Keratinocyte (primary cell): ENCODE measurements at regions not wholly inside any gene's neighbourhood (a gene's known extent, or its start where the extent isn't known, plus 50 kb on each side); places are given as distances from the start of the nearest gene placed in this dataset.

Experiments
- DNase-seq: peaks from one replicate; pipeline ENCODE4 v3.0.0-alpha.2; 2011; ENCODE audit warnings: low read depth, missing footprints, low spot score
- FAIRE-seq: peaks from 2 replicates; lab custom pipeline; 2011; peaks lifted over from hg19 to GRCh38; lab: Jason Lieb, UNC
- H2AFZ ChIP-seq: 2 replicates; pipeline ENCODE4 v1.6.0; 2012; ENCODE audit warnings: low read length, control low read depth, inconsistent platforms; ENCODE audit not compliant: control insufficient read depth
- H3K27ac ChIP-seq: 2 replicates; pipeline ENCODE4 v1.5.1; 2011; ENCODE audit warnings: low read length; ENCODE audit not compliant: control insufficient read depth, insufficient read depth
- H3K27me3 ChIP-seq: 3 replicates; pipeline ENCODE4 v1.6.0; 2011; ENCODE audit warnings: low read length; ENCODE audit not compliant: control insufficient read depth, insufficient read depth; ENCODE audit errors: extremely low read depth
- H3K36me3 ChIP-seq, 2 experiments: 2 replicates in 1 of 2; 3 replicates in 1 of 2; pipeline ENCODE4 v1.5.1; 2011; ENCODE audit warnings: low read length in 2 of 2, mild to moderate bottlenecking in 1 of 2; ENCODE audit not compliant: control insufficient read depth in 2 of 2, insufficient read depth in 2 of 2; ENCODE audit errors: extremely low read depth in 1 of 2
- H3K4me1 ChIP-seq: 3 replicates; pipeline ENCODE4 v1.5.1; 2011; ENCODE audit warnings: low read length; ENCODE audit not compliant: control insufficient read depth, insufficient read depth; ENCODE audit errors: extremely low read depth
- H3K4me2 ChIP-seq: 3 replicates; pipeline ENCODE4 v1.6.0; 2011; ENCODE audit warnings: low read depth, low read length; ENCODE audit not compliant: control insufficient read depth, insufficient read depth; ENCODE audit errors: extremely low read depth
- H3K4me3 ChIP-seq, 3 experiments: fragments of 200-600 bp in 1 of 3; sonication (generic) in 1 of 3; 2 replicates in 2 of 3; 3 replicates in 1 of 3; pipeline ENCODE4 v1.5.1; 2011 to 2016; ENCODE audit warnings: low read length in 3 of 3, mild to moderate bottlenecking in 3 of 3, control low read depth in 2 of 3, inconsistent platforms in 1 of 3, low read depth in 1 of 3, mixed read lengths in 1 of 3, mixed run types in 1 of 3, moderate library complexity in 1 of 3; ENCODE audit not compliant: control insufficient read depth in 2 of 3, insufficient read depth in 2 of 3; ENCODE audit errors: extremely low read depth in 1 of 3
- H3K79me2 ChIP-seq: 2 replicates; pipeline ENCODE4 v1.6.0; 2012; ENCODE audit warnings: low read length; ENCODE audit not compliant: control insufficient read depth, insufficient read depth
- H3K9ac ChIP-seq: 3 replicates; pipeline ENCODE4 v1.6.0; 2011; ENCODE audit warnings: low read length; ENCODE audit not compliant: control insufficient read depth, insufficient read depth; ENCODE audit errors: extremely low read depth
- H3K9me1 ChIP-seq: 3 replicates; pipeline ENCODE4 v1.6.0; 2011; ENCODE audit warnings: low read length; ENCODE audit not compliant: control insufficient read depth, insufficient read depth; ENCODE audit errors: extremely low read depth
- H3K9me3 ChIP-seq: 2 replicates; pipeline ENCODE4 v1.5.1; 2012; ENCODE audit warnings: low read depth, low read length; ENCODE audit not compliant: control insufficient read depth
- H4K20me1 ChIP-seq: 3 replicates; pipeline ENCODE4 v1.6.0; 2011; ENCODE audit warnings: low read length; ENCODE audit not compliant: control insufficient read depth, insufficient read depth; ENCODE audit errors: extremely low read depth
- CTCF ChIP-seq, 3 experiments: IDR thresholded peaks in 1 of 3; conservative IDR thresholded peaks in 1 of 3; optimal IDR thresholded peaks in 1 of 3; 2 replicates in 2 of 3; 3 replicates in 1 of 3; pipeline versions ENCODE3 to v1.5.1; 2011; ENCODE audit warnings: low read length in 3 of 3, mild to moderate bottlenecking in 3 of 3, moderate library complexity in 2 of 3, control low read depth in 1 of 3, inconsistent platforms in 1 of 3; ENCODE audit not compliant: insufficient read depth in 2 of 3; ENCODE audit errors: extremely low read depth in 1 of 3
- EZH2 ChIP-seq: IDR thresholded peaks from one replicate; pipeline ENCODE4 v1.6.1; 2012; ENCODE audit warnings: inconsistent platforms, mild to moderate bottlenecking, low read length, moderate library complexity
- dilution Hi-C: fragments of 300-500 bp; cut with MboI; formaldehyde crosslinking; loops from one replicate; pipeline ENCODE4 v1.7.0; 2020; ENCODE audit warnings: low sequenced_read_pairs; ENCODE audit not compliant: extremely low pct_ligation_motif_present

- Histone ChIP-seq H3K9me1 (no peaks in the 10 kb centered on the region), H3K27ac (no peak overlapping the region), H3K9me3 (no peaks in the 10 kb centered on the region), H3K79me2 (no peaks in the 10 kb centered on the region), H3K27me3 (no peaks in the 10 kb centered on the region), H3K4me2 (no peak overlapping the region), H3K9ac (no peak overlapping the region), H3K36me3 (no peaks in the 10 kb centered on the region), H3K4me3 (no peak overlapping the region), H2AFZ (no peak overlapping the region), H3K4me1 (no peaks in the 10 kb centered on the region), H4K20me1 (no peaks in the 10 kb centered on the region)
- TF ChIP-seq CTCF (optimal IDR thresholded peaks at IDR 0.05 in 1 of 3, IDR thresholded peaks at IDR 0.05 in 1 of 3, conservative IDR thresholded peaks at IDR 0.05 in 1 of 3; ENCODE audit: extremely low read depth in 1 of 3, insufficient read depth in 2 of 3, low read length in 3 of 3) = no peak
- no peak for TF ChIP-seq EZH2
- no peak for FAIRE-seq
- DNase-seq = no peak
- dilution Hi-C loops = no loop called here
These were observed 563.4 kb downstream of the ACTR3B start for GRCh38 chr7:153322991-153323390.

GRCh38 chr7:153324094-153324493, 564.5 kb downstream of the ACTR3B start:
- Histone ChIP-seq H3K9ac (no peak overlapping the region), H3K79me2 (no peaks in the 10 kb centered on the region), H3K27me3 (no peaks in the 10 kb centered on the region), H3K9me3 (no peaks in the 10 kb centered on the region), H3K4me2 (no peak overlapping the region), H3K4me1 (no peaks in the 10 kb centered on the region), H2AFZ (no peak overlapping the region), H3K27ac (no peak overlapping the region), H3K36me3 (no peaks in the 10 kb centered on the region), H3K9me1 (no peaks in the 10 kb centered on the region), H4K20me1 (no peaks in the 10 kb centered on the region), H3K4me3 (no peak overlapping the region)
- no peak for DNase-seq
- dilution Hi-C loops = no loop called here
- no peak for TF ChIP-seq EZH2
- FAIRE-seq = no peak

- Histone ChIP-seq H2AFZ (no peak overlapping the region), H3K36me3 (no peaks in the 10 kb centered on the region), H3K4me3 (no peak overlapping the region), H3K9ac (no peak overlapping the region), H4K20me1 (no peaks in the 10 kb centered on the region), H3K9me1 (no peaks in the 10 kb centered on the region), H3K79me2 (no peaks in the 10 kb centered on the region), H3K27me3 (no peaks in the 10 kb centered on the region), H3K27ac (no peak overlapping the region), H3K9me3 (peaks cover 4% of the 10 kb centered on the region), H3K4me2 (no peak overlapping the region), H3K4me1 (no peaks in the 10 kb centered on the region)
- dilution Hi-C loops = no loop called here
- DNase-seq (no peak), FAIRE-seq (no peak)
- TF ChIP-seq EZH2 = no peak
- TF ChIP-seq CTCF (optimal IDR thresholded peaks at IDR 0.05 in 1 of 3, IDR thresholded peaks at IDR 0.05 in 1 of 3, conservative IDR thresholded peaks at IDR 0.05 in 1 of 3; ENCODE audit: extremely low read depth in 1 of 3, insufficient read depth in 2 of 3, low read length in 3 of 3) = no peak
These were observed 568.1 kb downstream of the ACTR3B start for GRCh38 chr7:153327683-153328082.
